ENCODE measurements at regions not wholly inside any gene's neighbourhood (a gene's known extent, or its start where the extent isn't known, plus 50 kb on each side); places are given as distances from the start of the nearest gene placed in this dataset.

- H3K36me3 ChIP-seq (ENCODE audit: insufficient read depth, low read length) = no peaks in the 10 kb centered on the region
- H3K4me2 ChIP-seq (ENCODE audit: low read length) = no peak overlapping the region
- H3K4me3 ChIP-seq (ENCODE audit: low read depth, low read length, poor library complexity, severe bottlenecking) = no peak overlapping the region
- H4K20me1 ChIP-seq (ENCODE audit: insufficient read depth, low read length) = no peaks in the 10 kb centered on the region
- H3K9me3 ChIP-seq (ENCODE audit: low read length) = no peaks in the 10 kb centered on the region
- no peak overlapping the region for H3K27ac ChIP-seq (ENCODE audit: low read depth, low read length, poor library complexity, severe bottlenecking)
- TF ChIP-seq CTCF (IDR thresholded peaks at IDR 0.05; ENCODE audit: low read length) (no peak), EZH2 (IDR thresholded peaks at IDR 0.05; ENCODE audit: borderline replicate concordance, low read length) (no peak)
- H3K27me3 ChIP-seq (ENCODE audit: insufficient read depth, low read length) = no peaks in the 10 kb centered on the region
- no peak overlapping the region for H2AFZ ChIP-seq (ENCODE audit: low read length)
- H3K9me2 ChIP-seq (ENCODE audit: low read depth, low read length) = no peaks in the 10 kb centered on the region
- no peaks in the 10 kb centered on the region for H3F3A ChIP-seq (ENCODE audit: insufficient read depth, low read length)
- H3K79me2 ChIP-seq (ENCODE audit: insufficient read depth, low read length) = no peaks in the 10 kb centered on the region
- H3K9ac ChIP-seq (ENCODE audit: low read length) = no peak overlapping the region
- H3K4me1 ChIP-seq (ENCODE audit: insufficient read depth, low read length, severe bottlenecking) = no peaks in the 10 kb centered on the region
Observed at GRCh38 chr2:220583725-220584124, 956.3 kb downstream of the SLC4A3 start.

GRCh38 chr2:220585241-220585640, 957.8 kb downstream of the SLC4A3 start:
- Histone ChIP-seq H3K9me2 (ENCODE audit: low read depth, low read length) (no peaks in the 10 kb centered on the region), H3K9me3 (ENCODE audit: low read length) (no peaks in the 10 kb centered on the region), H3F3A (ENCODE audit: insufficient read depth, low read length) (no peaks in the 10 kb centered on the region), H2AFZ (ENCODE audit: low read length) (no peak overlapping the region), H3K4me3 (ENCODE audit: low read depth, low read length, poor library complexity, severe bottlenecking) (no peak overlapping the region), H3K36me3 (ENCODE audit: insufficient read depth, low read length) (no peaks in the 10 kb centered on the region), H3K27me3 (ENCODE audit: insufficient read depth, low read length) (no peaks in the 10 kb centered on the region), H3K4me2 (ENCODE audit: low read length) (no peak overlapping the region), H3K4me1 (ENCODE audit: insufficient read depth, low read length, severe bottlenecking) (no peaks in the 10 kb centered on the region), H3K9ac (ENCODE audit: low read length) (no peak overlapping the region), H4K20me1 (ENCODE audit: insufficient read depth, low read length) (no peaks in the 10 kb centered on the region), H3K79me2 (ENCODE audit: insufficient read depth, low read length) (no peaks in the 10 kb centered on the region), H3K27ac (ENCODE audit: low read depth, low read length, poor library complexity, severe bottlenecking) (no peak overlapping the region)
- TF ChIP-seq CTCF (IDR thresholded peaks at IDR 0.05; ENCODE audit: low read length) = no peak
- TF ChIP-seq EZH2 (IDR thresholded peaks at IDR 0.05; ENCODE audit: borderline replicate concordance, low read length) = no peak

- Histone ChIP-seq H3K9me3 (ENCODE audit: low read length) (no peaks in the 10 kb centered on the region), H2AFZ (ENCODE audit: low read length) (no peak overlapping the region), H4K20me1 (ENCODE audit: insufficient read depth, low read length) (no peaks in the 10 kb centered on the region), H3K9ac (ENCODE audit: low read length) (no peak overlapping the region), H3K36me3 (ENCODE audit: insufficient read depth, low read length) (no peaks in the 10 kb centered on the region), H3K4me3 (ENCODE audit: low read depth, low read length, poor library complexity, severe bottlenecking) (no peak overlapping the region), H3K9me2 (ENCODE audit: low read depth, low read length) (no peaks in the 10 kb centered on the region), H3K4me2 (ENCODE audit: low read length) (no peak overlapping the region), H3K27ac (ENCODE audit: low read depth, low read length, poor library complexity, severe bottlenecking) (no peak overlapping the region), H3K79me2 (ENCODE audit: insufficient read depth, low read length) (no peaks in the 10 kb centered on the region), H3K27me3 (ENCODE audit: insufficient read depth, low read length) (no peaks in the 10 kb centered on the region), H3F3A (ENCODE audit: insufficient read depth, low read length) (no peaks in the 10 kb centered on the region), H3K4me1 (ENCODE audit: insufficient read depth, low read length, severe bottlenecking) (no peaks in the 10 kb centered on the region)
- TF ChIP-seq CTCF (IDR thresholded peaks at IDR 0.05; ENCODE audit: low read length) (no peak), EZH2 (IDR thresholded peaks at IDR 0.05; ENCODE audit: borderline replicate concordance, low read length) (no peak)
Observed at GRCh38 chr2:220586980-220587530, 959.6 kb downstream of the SLC4A3 start.

Measured in OCI-LY1 (cell line).